HuH-7 (cell line): ENCODE measurements at regions not wholly inside any gene's neighbourhood (a gene's known extent, or its start where the extent isn't known, plus 50 kb on each side); places are given as distances from the start of the nearest gene placed in this dataset.

Source experiments
- DNase-seq: peaks from one replicate; pipeline ENCODE4 v3.0.0; 2011; ENCODE audit warnings: low spot score

DNA sequence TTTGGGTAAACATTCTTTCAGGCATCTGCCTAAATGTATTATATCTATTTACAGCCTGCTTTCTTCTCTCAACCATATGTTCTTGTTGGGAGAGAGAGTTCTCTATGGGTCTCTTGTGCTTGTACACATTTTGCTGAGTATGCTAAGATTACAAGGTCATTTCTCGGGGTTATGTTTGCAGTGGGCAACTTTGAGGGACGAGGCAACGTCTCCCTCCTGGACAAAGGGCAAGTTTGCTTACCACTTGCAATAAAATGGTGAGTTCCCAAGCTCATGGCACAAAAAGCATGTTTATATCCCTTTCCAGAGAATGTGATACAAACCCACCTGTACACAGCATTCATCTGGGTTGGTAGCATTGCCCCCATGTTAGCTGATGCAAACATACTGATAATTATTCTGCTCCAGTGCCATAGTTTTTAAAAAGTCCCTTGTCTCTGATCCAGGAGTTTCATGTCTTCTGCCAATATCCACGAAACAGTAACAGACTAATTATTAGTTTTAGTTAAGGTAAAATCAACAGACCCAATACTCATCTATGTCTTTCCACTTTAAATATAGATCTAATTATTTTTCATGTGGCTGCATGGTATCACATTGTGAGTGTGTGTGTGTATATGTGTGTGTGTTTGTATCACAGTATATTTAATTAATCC, 84.2 kb upstream of the MAPK4 start:
- peak; percentile 19 for DNase-seq

DNA sequence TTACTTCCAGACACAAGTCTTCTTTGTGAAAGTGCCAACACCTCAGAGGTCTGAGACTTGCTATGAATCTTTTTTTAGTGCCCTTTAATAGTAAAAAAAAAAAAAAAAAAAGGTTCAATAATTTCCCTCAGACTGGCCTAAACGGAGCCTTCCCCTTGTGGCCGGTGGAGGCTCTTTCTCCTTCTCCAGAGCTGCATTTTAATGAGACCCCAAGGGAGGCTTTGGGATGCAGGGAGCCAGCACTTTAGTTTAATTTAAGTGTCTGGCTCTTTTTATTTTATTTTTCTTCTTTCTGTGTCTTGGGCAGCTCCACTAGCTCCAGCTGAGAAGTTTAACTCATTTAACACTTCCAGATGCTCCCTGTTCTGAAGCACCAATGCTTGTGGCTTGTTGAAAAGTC, 67.8 kb upstream of the MAPK4 start:
- no peak for DNase-seq

DNA sequence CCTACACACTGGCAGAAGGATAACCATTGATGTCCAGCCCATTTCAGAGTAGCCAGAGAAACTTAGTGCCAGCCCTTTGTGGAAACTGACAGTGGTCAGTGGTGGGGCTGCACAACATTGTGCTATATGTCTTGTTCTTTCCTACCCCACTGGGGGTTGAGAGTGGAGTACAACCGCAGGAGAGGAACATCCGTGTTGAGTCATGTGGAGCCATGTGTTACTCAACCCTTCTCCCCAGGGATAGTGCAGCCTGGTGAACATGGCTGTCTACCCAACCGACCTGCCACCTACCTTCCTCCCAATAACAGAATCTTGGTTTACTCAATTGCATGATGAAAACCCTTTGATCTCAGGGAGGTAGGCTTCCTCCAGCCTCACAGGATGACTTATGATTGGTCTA, 65.3 kb upstream of the MAPK4 start:
- no peak for DNase-seq

DNA sequence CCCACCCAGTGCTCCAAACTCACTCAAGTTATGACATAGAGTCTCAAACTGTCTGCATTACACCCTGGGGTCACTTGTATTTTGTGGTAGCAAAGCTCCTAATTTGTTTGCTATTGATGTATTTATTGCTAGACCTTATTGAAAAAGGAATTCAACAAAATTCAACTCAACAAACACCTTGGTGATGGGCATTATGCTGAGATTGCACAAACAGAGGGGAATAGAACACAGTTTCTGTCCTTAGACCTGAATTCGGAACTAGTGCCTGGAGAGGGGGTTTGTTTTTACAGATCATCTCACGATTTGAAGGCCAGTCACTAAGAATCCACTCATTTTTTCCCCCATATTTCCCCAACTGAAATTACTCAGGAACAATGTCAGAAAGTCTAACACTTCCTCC, 53.5 kb upstream of the MAPK4 start:
- no peak for DNase-seq

DNA sequence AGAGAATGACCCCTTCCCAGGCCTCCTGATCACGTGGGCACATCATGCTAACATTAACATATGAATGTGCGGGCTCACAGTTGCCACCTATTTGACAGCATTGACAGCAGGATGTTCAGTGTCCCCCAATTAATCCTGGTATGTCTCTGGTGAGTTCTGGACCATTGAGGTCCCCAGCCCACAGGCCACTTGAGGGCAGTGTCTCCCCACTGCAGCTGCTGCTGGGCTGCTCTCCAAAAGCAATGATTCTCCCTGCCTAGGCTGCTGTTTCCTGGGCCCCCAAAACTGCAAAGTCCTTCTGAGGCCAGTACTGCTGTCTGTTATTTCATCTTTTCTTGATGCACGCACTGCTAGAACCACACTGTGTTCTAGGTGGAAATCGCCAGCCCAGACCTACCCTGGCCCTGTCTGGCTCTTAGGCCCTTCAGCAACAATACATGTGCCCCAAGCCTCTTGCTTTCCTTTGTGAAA, 52.7 kb upstream of the MAPK4 start:
- peak; percentile 39 for DNase-seq

DNA sequence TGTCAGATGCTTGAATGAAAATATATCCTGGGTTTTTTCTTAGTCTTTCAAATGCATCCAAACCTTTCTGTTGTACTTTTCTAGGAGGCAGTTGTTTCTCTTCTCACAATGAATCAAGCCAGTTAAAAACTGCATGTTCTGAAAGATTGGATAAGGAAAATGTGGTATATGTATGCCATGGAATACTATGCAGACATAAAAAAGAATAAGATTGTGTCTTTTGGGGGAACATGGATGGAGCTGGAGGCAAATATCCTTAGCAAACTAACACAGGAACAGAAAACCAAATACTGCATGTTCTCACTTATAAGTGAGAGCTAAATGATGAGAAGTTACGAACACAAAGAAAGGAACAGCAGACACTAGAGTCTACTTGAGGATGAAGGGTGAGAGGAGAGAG, 51.7 kb upstream of the MAPK4 start:
- DNase-seq = no peak

DNA sequence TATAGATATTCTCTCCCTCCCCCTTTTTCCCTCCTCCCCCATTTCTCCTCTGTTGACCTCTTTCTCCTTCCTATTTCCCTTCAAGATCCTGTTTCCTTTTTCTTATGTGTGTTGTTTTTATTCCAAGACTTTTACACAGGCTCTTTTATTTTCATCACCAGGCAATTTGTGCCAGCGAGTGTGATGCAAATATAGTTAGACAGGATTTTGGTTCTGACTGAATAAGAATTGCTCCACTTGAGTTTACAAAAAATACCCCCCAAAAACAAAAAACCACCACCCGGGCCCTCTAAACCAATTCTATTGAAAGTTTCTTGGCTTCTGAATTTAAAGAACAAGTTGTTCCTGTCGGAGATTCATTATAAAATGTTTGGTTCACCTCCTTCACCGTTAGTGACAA, 50.9 kb upstream of the MAPK4 start:
- no peak for DNase-seq
